Neural progenitor cell (in vitro differentiated cells): ENCODE measurements at regions not wholly inside any gene's neighbourhood (a gene's known extent, or its start where the extent isn't known, plus 50 kb on each side); places are given as distances from the start of the nearest gene placed in this dataset.
"Not testable (repeated sequence)": the region's sequence is repeated elsewhere in the genome, so short reads cannot be mapped to it uniquely, and the experiment has no call there.

Experiments
- EZH2 ChIP-seq: fragments of 200-600 bp; sonication (generic); IDR thresholded peaks from 2 replicates; pipeline ENCODE4 v1.6.1; 2017; ENCODE audit warnings: antibody characterized with exemption, mild to moderate bottlenecking, moderate library complexity
- EZH2phosphoT487 ChIP-seq: fragments of 200-600 bp; sonication (generic); IDR thresholded peaks from 2 replicates; pipeline ENCODE4 v1.6.1; 2017; ENCODE audit warnings: antibody characterized with exemption
- TF ChIP-seq, protein P1 (sequence below): fragments of 200-600 bp; sonication (generic); IDR thresholded peaks from 2 replicates; pipeline ENCODE4 v1.5.1; 2017; ENCODE audit warnings: antibody characterized with exemption, mild to moderate bottlenecking

DNA sequence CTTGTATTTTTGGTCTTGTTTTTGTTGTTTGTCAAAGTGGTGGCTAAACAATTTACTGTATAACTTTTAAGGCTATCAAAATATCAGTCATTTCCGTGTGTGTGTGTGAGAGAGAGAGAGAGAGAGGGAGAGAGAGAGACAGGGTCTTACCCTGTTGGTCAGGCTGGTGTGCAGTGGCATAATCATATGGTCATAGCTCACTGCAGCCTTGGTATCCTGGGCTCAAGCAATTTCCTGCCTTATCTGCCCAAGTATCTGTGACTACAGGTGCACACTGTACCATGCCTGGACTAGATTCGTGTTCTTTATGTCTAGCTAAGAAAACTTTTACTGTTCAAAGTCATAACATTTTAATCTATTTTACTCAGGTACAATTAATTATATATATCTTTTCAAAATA lies 313.1 kb upstream of the PUDP start:
- TF ChIP-seq, protein P1, sequence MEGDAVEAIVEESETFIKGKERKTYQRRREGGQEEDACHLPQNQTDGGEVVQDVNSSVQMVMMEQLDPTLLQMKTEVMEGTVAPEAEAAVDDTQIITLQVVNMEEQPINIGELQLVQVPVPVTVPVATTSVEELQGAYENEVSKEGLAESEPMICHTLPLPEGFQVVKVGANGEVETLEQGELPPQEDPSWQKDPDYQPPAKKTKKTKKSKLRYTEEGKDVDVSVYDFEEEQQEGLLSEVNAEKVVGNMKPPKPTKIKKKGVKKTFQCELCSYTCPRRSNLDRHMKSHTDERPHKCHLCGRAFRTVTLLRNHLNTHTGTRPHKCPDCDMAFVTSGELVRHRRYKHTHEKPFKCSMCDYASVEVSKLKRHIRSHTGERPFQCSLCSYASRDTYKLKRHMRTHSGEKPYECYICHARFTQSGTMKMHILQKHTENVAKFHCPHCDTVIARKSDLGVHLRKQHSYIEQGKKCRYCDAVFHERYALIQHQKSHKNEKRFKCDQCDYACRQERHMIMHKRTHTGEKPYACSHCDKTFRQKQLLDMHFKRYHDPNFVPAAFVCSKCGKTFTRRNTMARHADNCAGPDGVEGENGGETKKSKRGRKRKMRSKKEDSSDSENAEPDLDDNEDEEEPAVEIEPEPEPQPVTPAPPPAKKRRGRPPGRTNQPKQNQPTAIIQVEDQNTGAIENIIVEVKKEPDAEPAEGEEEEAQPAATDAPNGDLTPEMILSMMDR: not testable (repeated sequence)
- TF ChIP-seq EZH2phosphoT487, EZH2: not testable (repeated sequence)
